ENCODE measurements at regions not wholly inside any gene's neighbourhood (a gene's known extent, or its start where the extent isn't known, plus 50 kb on each side); places are given as distances from the start of the nearest gene placed in this dataset.

- TF ChIP-seq CHD2 (IDR thresholded peaks at IDR 0.05; ENCODE audit: low read length) (no peak), BCL11A (IDR thresholded peaks at IDR 0.05; ENCODE audit: low read depth in 2 of 2, low read length in 2 of 2) (no peak), CHD1 (IDR thresholded peaks at IDR 0.05; ENCODE audit: low read depth, low read length) (no peak), KDM5A (IDR thresholded peaks at IDR 0.05; ENCODE audit: low read length) (no peak), GTF2F1 (IDR thresholded peaks at IDR 0.05; ENCODE audit: borderline replicate concordance, low read depth, low read length) (no peak), NANOG (IDR thresholded peaks at IDR 0.05; ENCODE audit: insufficient read depth, low read depth, low read length, poor library complexity, severe bottlenecking) (no peak), BRCA1 (IDR thresholded peaks at IDR 0.05; ENCODE audit: low read depth, low read length) (no peak)
Observed at GRCh38 chr5:38675443-38675842, 119.0 kb upstream of the LIFR start (continued).

Data from H1 (cell line).